Activated CD8-positive, alpha-beta T cell treated with anti-CD3 and anti-CD28 coated beads for 36 hours (primary cell): ENCODE measurements at regions not wholly inside any gene's neighbourhood (a gene's known extent, or its start where the extent isn't known, plus 50 kb on each side); places are given as distances from the start of the nearest gene placed in this dataset.

ENCODE experiments used
- ATAC-seq: fragments of 200-7000 bp; cut with Tn5 transposase; one replicate; pipeline ENCODE4 v1.10.0; 2021; ENCODE audit warnings: mild to moderate bottlenecking, moderate library complexity
- CTCF ChIA-PET: fragments of 350-600 bp; sonication (Branson Sonifier 250); formaldehyde crosslinking; loops from one replicate; lab custom pipeline; 2021; ENCODE audit warnings: antibody characterized with exemption; lab: Charles Lee
- POLR2A ChIA-PET: fragments of 350-600 bp; sonication (Branson Sonifier 250); formaldehyde crosslinking; loops from one replicate; lab custom pipeline; 2021; ENCODE audit warnings: antibody characterized with exemption; lab: Charles Lee
- DNase-seq: peaks from one replicate; pipeline ENCODE4 v3.0.0-alpha.2; 2020
- H3K27ac Mint-ChIP-seq: one replicate; pipeline ENCODE4 v1.8.0; 2021; ENCODE audit warnings: mild to moderate bottlenecking, mixed read lengths
- H3K27me3 Mint-ChIP-seq: one replicate; pipeline ENCODE4 v1.8.0; 2021; ENCODE audit warnings: mixed read lengths
- H3K36me3 Mint-ChIP-seq: one replicate; pipeline ENCODE4 v1.8.0; 2021; ENCODE audit warnings: low read depth, mixed read lengths
- H3K4me1 Mint-ChIP-seq: one replicate; pipeline ENCODE4 v1.8.0; 2021; ENCODE audit warnings: low read depth, mixed read lengths
- H3K4me3 Mint-ChIP-seq: one replicate; pipeline ENCODE4 v1.8.0; 2021; ENCODE audit warnings: mild to moderate bottlenecking, moderate library complexity, mixed read lengths
- H3K9me3 Mint-ChIP-seq: one replicate; pipeline ENCODE4 v1.8.0; 2021; ENCODE audit warnings: mixed read lengths
- intact Hi-C: fragments of 100-400 bp; cut with micrococcal nuclease; formaldehyde crosslinking; loops from one replicate; pipeline ENCODE4 v1.10.0; 2022
- TF ChIP-seq, protein P1 (sequence below): fragments of 200-600 bp; IDR thresholded peaks from one replicate; pipeline ENCODE4 v1.8.0; 2022; ENCODE audit warnings: antibody characterized with exemption, mild to moderate bottlenecking

DNA sequence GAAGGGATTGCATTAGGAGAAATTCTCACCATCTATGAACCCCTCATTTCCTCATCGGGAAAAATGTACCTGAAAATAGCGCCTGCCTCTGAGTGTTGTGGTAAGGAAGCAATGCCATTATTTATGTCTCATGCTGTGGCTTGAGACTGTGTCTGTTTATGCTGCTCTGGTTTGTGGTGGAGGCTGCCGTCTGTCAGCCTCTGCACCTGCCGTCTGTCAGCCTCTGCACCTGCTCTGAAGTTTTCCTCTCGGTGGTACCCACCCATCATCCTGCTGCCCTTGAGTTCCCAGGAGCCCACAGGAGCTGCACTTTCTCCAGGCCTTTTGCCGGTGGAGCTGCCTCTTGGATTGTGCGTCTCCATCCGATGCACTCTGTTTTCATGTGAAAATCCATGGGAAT, 68.5 kb upstream of the PPP2R3B start:
- ATAC-seq (no peak), DNase-seq (no peak)
- TF ChIP-seq, protein P1, sequence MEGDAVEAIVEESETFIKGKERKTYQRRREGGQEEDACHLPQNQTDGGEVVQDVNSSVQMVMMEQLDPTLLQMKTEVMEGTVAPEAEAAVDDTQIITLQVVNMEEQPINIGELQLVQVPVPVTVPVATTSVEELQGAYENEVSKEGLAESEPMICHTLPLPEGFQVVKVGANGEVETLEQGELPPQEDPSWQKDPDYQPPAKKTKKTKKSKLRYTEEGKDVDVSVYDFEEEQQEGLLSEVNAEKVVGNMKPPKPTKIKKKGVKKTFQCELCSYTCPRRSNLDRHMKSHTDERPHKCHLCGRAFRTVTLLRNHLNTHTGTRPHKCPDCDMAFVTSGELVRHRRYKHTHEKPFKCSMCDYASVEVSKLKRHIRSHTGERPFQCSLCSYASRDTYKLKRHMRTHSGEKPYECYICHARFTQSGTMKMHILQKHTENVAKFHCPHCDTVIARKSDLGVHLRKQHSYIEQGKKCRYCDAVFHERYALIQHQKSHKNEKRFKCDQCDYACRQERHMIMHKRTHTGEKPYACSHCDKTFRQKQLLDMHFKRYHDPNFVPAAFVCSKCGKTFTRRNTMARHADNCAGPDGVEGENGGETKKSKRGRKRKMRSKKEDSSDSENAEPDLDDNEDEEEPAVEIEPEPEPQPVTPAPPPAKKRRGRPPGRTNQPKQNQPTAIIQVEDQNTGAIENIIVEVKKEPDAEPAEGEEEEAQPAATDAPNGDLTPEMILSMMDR: no peak
- intact Hi-C loops: no loop called here
- ChIA-PET CTCF (no interaction called here), POLR2A (no interaction called here)
- peaks cover 14% of the 10 kb centered on the region for H3K27me3 Mint-ChIP-seq
- H3K9me3 Mint-ChIP-seq: no peaks in the 10 kb centered on the region
- H3K4me1 Mint-ChIP-seq: no peaks in the 10 kb centered on the region
- no peak overlapping the region for H3K4me3 Mint-ChIP-seq
- H3K36me3 Mint-ChIP-seq: no peaks in the 10 kb centered on the region
- H3K27ac Mint-ChIP-seq: no peak overlapping the region

GRCh38 chrX:455673-456072, 69.0 kb upstream of the PPP2R3B start:
- no peak for ATAC-seq
- Mint-ChIP-seq H3K4me3 (no peak overlapping the region), H3K36me3 (no peaks in the 10 kb centered on the region), H3K9me3 (no peaks in the 10 kb centered on the region), H3K27me3 (peaks cover 14% of the 10 kb centered on the region), H3K27ac (no peak overlapping the region), H3K4me1 (no peaks in the 10 kb centered on the region)
- intact Hi-C loops: no loop called here
- ChIA-PET POLR2A (no interaction called here), CTCF (no interaction called here)
- no peak for DNase-seq
- TF ChIP-seq, protein P1: no peak

GRCh38 chrX:456146-456545, 69.4 kb upstream of the PPP2R3B start:
- intact Hi-C loops: no loop called here
- no peak overlapping the region for H3K4me3 Mint-ChIP-seq
- H3K36me3 Mint-ChIP-seq: no peaks in the 10 kb centered on the region
- H3K27me3 Mint-ChIP-seq: peaks cover 14% of the 10 kb centered on the region
- ATAC-seq (no peak), DNase-seq (no peak)
- H3K4me1 Mint-ChIP-seq: no peaks in the 10 kb centered on the region
- POLR2A ChIA-PET: no interaction called here
- TF ChIP-seq, protein P1: no peak
- no peaks in the 10 kb centered on the region for H3K9me3 Mint-ChIP-seq
- CTCF ChIA-PET: no interaction called here
- H3K27ac Mint-ChIP-seq: no peak overlapping the region

- Mint-ChIP-seq H3K4me3 (no peak overlapping the region), H3K9me3 (peaks cover 4% of the 10 kb centered on the region), H3K36me3 (no peaks in the 10 kb centered on the region), H3K4me1 (no peaks in the 10 kb centered on the region), H3K27ac (no peak overlapping the region), H3K27me3 (peaks cover 14% of the 10 kb centered on the region)
- TF ChIP-seq, protein P1: no peak
- intact Hi-C loops: no loop called here
- ATAC-seq: no peak
- no peak for DNase-seq
- POLR2A ChIA-PET: no interaction called here
- CTCF ChIA-PET: no interaction called here
These were observed 70.0 kb upstream of the PPP2R3B start for GRCh38 chrX:456551-457291.

- POLR2A ChIA-PET: no interaction called here
- intact Hi-C loops: no loop called here
- TF ChIP-seq, protein P1: no peak
- Mint-ChIP-seq H3K4me1 (no peaks in the 10 kb centered on the region), H3K9me3 (peaks cover 9% of the 10 kb centered on the region), H3K27ac (no peak overlapping the region), H3K27me3 (peaks cover 11% of the 10 kb centered on the region), H3K4me3 (no peak overlapping the region), H3K36me3 (no peaks in the 10 kb centered on the region)
- ATAC-seq (no peak), DNase-seq (no peak)
- CTCF ChIA-PET: no interaction called here
These were observed 70.6 kb upstream of the PPP2R3B start for GRCh38 chrX:457292-457679.
